GM20000 (cell line): ENCODE measurements at regions not wholly inside any gene's neighbourhood (a gene's known extent, or its start where the extent isn't known, plus 50 kb on each side); places are given as distances from the start of the nearest gene placed in this dataset.

Experiments used
- DNase-seq: peaks from one replicate; pipeline ENCODE4 v3.0.0; 2012; ENCODE audit warnings: low spot score
- TF ChIP-seq, protein P1 (sequence below): IDR thresholded peaks from 2 replicates; pipeline ENCODE4 v1.5.1; 2012; ENCODE audit warnings: mild to moderate bottlenecking, control low read depth; ENCODE audit errors: extremely low read depth, missing control alignments

DNA sequence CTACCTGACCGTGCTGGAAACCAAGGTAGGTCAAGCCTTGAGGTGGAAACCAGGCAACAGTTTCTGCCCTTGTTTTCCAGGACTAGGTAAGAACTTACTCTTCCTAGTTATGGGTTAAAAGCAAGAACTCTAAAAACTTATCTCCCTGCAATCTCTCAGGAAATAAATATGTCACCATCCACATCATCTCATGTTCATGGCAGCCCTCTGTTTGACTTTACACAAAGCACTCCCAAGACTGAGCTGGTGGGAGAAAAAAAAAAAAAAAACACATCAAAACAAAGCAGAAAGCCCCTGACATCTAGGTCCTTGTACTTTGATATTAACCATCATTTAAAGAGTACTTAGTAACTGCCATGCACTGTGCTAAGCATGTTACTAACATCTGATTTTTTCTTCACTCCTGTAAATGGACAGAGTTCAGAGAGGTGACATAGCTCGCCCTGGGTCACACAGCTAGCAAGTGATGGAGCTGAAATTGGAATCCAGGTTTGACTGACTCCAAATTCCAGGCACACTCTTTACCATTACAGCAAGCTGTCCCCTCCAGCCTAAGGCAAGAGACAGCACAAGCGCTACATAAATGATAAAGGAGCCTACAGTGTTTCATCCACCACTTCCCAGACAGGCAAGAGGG lies 102.8 kb upstream of the NOCT start:
- TF ChIP-seq, protein P1, sequence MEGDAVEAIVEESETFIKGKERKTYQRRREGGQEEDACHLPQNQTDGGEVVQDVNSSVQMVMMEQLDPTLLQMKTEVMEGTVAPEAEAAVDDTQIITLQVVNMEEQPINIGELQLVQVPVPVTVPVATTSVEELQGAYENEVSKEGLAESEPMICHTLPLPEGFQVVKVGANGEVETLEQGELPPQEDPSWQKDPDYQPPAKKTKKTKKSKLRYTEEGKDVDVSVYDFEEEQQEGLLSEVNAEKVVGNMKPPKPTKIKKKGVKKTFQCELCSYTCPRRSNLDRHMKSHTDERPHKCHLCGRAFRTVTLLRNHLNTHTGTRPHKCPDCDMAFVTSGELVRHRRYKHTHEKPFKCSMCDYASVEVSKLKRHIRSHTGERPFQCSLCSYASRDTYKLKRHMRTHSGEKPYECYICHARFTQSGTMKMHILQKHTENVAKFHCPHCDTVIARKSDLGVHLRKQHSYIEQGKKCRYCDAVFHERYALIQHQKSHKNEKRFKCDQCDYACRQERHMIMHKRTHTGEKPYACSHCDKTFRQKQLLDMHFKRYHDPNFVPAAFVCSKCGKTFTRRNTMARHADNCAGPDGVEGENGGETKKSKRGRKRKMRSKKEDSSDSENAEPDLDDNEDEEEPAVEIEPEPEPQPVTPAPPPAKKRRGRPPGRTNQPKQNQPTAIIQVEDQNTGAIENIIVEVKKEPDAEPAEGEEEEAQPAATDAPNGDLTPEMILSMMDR, result no peak
- no peak for DNase-seq

- TF ChIP-seq, protein P1, result no peak
- no peak for DNase-seq
Observed at GRCh38 chr4:138911909-138912703, 103.5 kb upstream of the NOCT start.

DNA sequence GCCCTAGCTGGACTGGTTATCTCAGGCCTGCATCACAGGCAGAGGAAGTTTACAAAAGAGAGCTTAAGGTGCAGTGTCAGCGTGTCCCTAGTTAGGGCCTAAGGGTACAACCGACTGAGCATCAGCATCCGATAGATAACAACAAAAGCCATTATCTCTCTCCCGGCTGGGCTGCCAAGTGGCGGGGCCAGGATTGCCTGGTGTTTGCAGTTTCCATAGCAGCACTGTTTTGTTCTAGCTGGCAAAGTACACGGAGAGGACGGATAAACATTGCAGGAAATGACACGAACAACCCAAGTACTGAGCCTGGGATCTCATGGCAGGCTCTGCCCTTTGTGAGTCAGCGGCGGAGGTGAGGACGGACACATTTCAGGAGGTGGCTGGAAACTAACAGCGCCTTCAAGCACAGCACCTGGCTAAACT lies 104.7 kb upstream of the NOCT start:
- no peak for DNase-seq

DNA sequence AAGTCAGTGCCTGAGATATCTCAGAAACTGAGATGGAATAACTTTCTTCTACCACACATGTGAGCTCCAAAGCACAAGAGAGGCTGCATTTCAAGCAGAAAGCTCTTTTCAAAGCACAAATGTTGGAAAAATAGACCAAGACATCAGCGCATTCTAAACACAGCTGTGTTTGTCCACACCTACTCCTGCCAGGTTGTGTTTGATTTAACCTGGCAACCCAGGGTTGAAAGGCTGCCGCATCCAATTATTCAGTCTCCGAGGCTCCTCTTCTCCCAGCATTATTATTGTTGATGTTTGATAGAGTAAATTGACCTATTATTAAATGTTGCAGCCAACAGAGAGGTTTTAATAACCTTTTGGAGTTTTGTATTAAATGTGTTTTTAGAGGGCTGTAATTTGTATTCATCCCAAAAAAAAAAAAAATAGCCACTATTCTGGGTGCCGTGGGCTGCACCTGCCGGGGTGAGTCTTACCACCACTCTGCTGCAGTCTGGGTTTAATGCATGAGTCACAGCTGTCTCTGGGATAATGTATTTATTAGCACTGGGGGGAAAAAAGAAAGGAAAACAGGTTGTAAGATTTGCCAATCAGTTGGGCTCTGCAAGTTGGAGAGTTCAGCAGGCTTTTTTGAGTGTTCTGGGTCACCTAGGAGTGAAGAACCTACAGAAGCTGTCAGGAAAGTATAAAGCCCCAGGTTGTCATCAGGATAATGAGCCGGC lies 105.2 kb upstream of the NOCT start:
- no peak for DNase-seq
- TF ChIP-seq, protein P1, result no peak

More for the DNA sequence above, 104.7 kb upstream of the NOCT start:
- TF ChIP-seq, protein P1, result no peak

GRCh38 chr4:138909587-138909986 lies 106.0 kb upstream of the NOCT start:
- no peak for DNase-seq

GRCh38 chr4:138908134-138908533 lies 107.4 kb upstream of the NOCT start:
- no peak for DNase-seq
- TF ChIP-seq, protein P1, result no peak

More at GRCh38 chr4:138909587-138909986, 106.0 kb upstream of the NOCT start:
- TF ChIP-seq, protein P1, result no peak

DNA sequence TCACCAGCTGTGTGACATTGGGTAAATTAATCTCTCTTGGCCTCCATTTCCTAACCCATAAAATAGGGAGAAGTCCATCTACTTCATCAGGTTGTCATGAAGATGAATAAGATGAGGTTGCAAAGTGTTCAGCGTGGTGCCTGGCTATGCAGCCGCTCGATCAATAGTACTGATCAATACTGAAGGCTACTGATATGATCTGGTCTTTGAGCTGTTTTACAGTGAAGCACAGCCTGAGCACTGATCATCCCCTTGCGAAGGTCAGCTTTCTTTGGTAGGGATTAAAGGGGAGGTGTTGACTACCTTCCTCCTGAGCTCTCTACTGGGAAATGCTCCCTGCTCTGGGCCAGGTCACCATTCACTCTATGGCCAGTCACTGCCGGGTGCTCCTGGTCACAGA lies 108.4 kb upstream of the NOCT start:
- TF ChIP-seq, protein P1, result no peak
- no peak for DNase-seq
